ENCODE measurements at regions not wholly inside any gene's neighbourhood (a gene's known extent, or its start where the extent isn't known, plus 50 kb on each side); places are given as distances from the start of the nearest gene placed in this dataset.

DNA sequence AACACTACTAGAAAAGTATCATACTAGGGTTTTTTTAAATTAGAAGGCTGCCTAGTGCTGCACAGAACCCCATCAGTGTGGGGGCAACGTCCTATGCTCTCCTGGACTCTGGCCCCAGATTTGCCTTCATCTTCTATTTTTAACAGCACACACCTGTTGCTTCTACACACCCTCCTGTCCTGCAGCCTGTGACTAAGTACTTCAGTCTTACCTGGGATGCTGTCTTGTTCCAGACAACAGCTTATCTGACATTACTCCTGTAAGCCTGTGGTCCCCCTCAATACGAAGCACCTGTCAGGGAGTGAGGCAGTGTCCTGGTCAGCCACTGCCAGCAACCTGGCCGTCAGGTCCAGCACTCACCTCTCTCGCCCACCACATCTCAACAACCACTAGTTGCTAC, 247.6 kb upstream of the PSMD7 start:
- Histone ChIP-seq H3K79me2 (ENCODE audit: control insufficient read depth, insufficient read depth, low read length) (no peaks in the 10 kb centered on the region), H2AFZ (ENCODE audit: low read length) (no peak overlapping the region), H3K27ac (ENCODE audit: insufficient read depth, low read length) (no peak overlapping the region), H3K27me3 (ENCODE audit: control insufficient read depth, insufficient read depth, low read length) (no peaks in the 10 kb centered on the region), H3K9ac (ENCODE audit: insufficient read depth, low read length) (no peak overlapping the region), H3K4me2 (ENCODE audit: extremely low read depth, insufficient read depth, low read length) (no peak overlapping the region), H4K20me1 (ENCODE audit: control insufficient read depth, extremely low read depth, insufficient read depth, low read length) (no peaks in the 10 kb centered on the region), H3K4me1 (ENCODE audit: control insufficient read depth, extremely low read depth, insufficient read depth, low read length) (no peaks in the 10 kb centered on the region), H3K4me3 (replicated peaks in 1 of 4; ENCODE audit: control extremely low read depth in 1 of 4, insufficient read depth in 1 of 4, low read depth in 3 of 4, low read length in 4 of 4) (no peak overlapping the region), H3K9me3 (ENCODE audit: control insufficient read depth, insufficient read depth, low read depth, low read length) (no peaks in the 10 kb centered on the region), H3K36me3 (ENCODE audit: control insufficient read depth, insufficient read depth, low read length) (no peaks in the 10 kb centered on the region)
- TF ChIP-seq, protein P1, sequence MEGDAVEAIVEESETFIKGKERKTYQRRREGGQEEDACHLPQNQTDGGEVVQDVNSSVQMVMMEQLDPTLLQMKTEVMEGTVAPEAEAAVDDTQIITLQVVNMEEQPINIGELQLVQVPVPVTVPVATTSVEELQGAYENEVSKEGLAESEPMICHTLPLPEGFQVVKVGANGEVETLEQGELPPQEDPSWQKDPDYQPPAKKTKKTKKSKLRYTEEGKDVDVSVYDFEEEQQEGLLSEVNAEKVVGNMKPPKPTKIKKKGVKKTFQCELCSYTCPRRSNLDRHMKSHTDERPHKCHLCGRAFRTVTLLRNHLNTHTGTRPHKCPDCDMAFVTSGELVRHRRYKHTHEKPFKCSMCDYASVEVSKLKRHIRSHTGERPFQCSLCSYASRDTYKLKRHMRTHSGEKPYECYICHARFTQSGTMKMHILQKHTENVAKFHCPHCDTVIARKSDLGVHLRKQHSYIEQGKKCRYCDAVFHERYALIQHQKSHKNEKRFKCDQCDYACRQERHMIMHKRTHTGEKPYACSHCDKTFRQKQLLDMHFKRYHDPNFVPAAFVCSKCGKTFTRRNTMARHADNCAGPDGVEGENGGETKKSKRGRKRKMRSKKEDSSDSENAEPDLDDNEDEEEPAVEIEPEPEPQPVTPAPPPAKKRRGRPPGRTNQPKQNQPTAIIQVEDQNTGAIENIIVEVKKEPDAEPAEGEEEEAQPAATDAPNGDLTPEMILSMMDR (conservative IDR thresholded peaks at IDR 0.05 in 1 of 2, IDR thresholded peaks at IDR 0.05 in 1 of 2; ENCODE audit: low read depth in 1 of 2, low read length in 2 of 2) = no peak
- TF ChIP-seq EZH2 (IDR thresholded peaks at IDR 0.05; ENCODE audit: low read length, missing control alignments) = no peak
- no peak for DNase-seq (ENCODE audit: low read depth in 2 of 2)

- H2AFZ ChIP-seq (ENCODE audit: low read length) = no peak overlapping the region
- no peak overlapping the region for H3K9ac ChIP-seq (ENCODE audit: insufficient read depth, low read length)
- no peak for DNase-seq (ENCODE audit: low read depth in 2 of 2)
- no peaks in the 10 kb centered on the region for H3K9me3 ChIP-seq (ENCODE audit: control insufficient read depth, insufficient read depth, low read depth, low read length)
- no peak overlapping the region for H3K4me3 ChIP-seq (replicated peaks in 1 of 4; ENCODE audit: control extremely low read depth in 1 of 4, insufficient read depth in 1 of 4, low read depth in 3 of 4, low read length in 4 of 4)
- H3K36me3 ChIP-seq (ENCODE audit: control insufficient read depth, insufficient read depth, low read length) = no peaks in the 10 kb centered on the region
- TF ChIP-seq, protein P1 (conservative IDR thresholded peaks at IDR 0.05 in 1 of 2, IDR thresholded peaks at IDR 0.05 in 1 of 2; ENCODE audit: low read depth in 1 of 2, low read length in 2 of 2) = no peak
- no peak for TF ChIP-seq EZH2 (IDR thresholded peaks at IDR 0.05; ENCODE audit: low read length, missing control alignments)
- no peaks in the 10 kb centered on the region for H3K4me1 ChIP-seq (ENCODE audit: control insufficient read depth, extremely low read depth, insufficient read depth, low read length)
- H4K20me1 ChIP-seq (ENCODE audit: control insufficient read depth, extremely low read depth, insufficient read depth, low read length) = no peaks in the 10 kb centered on the region
- H3K27me3 ChIP-seq (ENCODE audit: control insufficient read depth, insufficient read depth, low read length) = no peaks in the 10 kb centered on the region
- H3K4me2 ChIP-seq (ENCODE audit: extremely low read depth, insufficient read depth, low read length) = no peak overlapping the region
- H3K27ac ChIP-seq (ENCODE audit: insufficient read depth, low read length) = no peak overlapping the region
- H3K79me2 ChIP-seq (ENCODE audit: control insufficient read depth, insufficient read depth, low read length) = no peaks in the 10 kb centered on the region
Measured at GRCh38 chr16:74046524-74046923, 250.1 kb upstream of the PSMD7 start.

DNA sequence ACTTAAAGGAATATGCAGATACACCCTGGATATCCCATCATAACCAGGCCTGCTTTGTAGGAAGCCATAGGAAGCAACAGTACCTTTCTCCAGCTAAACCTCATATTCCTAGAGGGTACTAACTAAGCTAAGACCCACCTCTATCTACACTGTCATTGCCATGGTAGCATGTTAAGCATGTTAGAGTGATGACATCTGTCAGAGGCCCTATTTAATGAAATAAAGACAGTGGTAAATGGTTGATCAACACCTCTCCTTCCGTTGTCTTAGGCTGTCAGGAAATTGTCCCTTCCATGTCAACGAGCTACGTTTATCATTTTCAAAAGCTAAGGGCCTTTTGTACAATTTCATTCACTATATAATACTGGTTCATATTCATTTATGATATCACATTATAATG, 251.1 kb upstream of the PSMD7 start:
- no peak overlapping the region for H2AFZ ChIP-seq (ENCODE audit: low read length)
- no peaks in the 10 kb centered on the region for H3K4me1 ChIP-seq (ENCODE audit: control insufficient read depth, extremely low read depth, insufficient read depth, low read length)
- TF ChIP-seq, protein P1 (conservative IDR thresholded peaks at IDR 0.05 in 1 of 2, IDR thresholded peaks at IDR 0.05 in 1 of 2; ENCODE audit: low read depth in 1 of 2, low read length in 2 of 2) = no peak
- no peak for TF ChIP-seq EZH2 (IDR thresholded peaks at IDR 0.05; ENCODE audit: low read length, missing control alignments)
- H3K9ac ChIP-seq (ENCODE audit: insufficient read depth, low read length) = no peak overlapping the region
- no peaks in the 10 kb centered on the region for H3K9me3 ChIP-seq (ENCODE audit: control insufficient read depth, insufficient read depth, low read depth, low read length)
- H3K4me3 ChIP-seq (replicated peaks in 1 of 4; ENCODE audit: control extremely low read depth in 1 of 4, insufficient read depth in 1 of 4, low read depth in 3 of 4, low read length in 4 of 4) = no peak overlapping the region
- no peak overlapping the region for H3K4me2 ChIP-seq (ENCODE audit: extremely low read depth, insufficient read depth, low read length)
- no peaks in the 10 kb centered on the region for H3K36me3 ChIP-seq (ENCODE audit: control insufficient read depth, insufficient read depth, low read length)
- no peaks in the 10 kb centered on the region for H4K20me1 ChIP-seq (ENCODE audit: control insufficient read depth, extremely low read depth, insufficient read depth, low read length)
- no peak overlapping the region for H3K27ac ChIP-seq (ENCODE audit: insufficient read depth, low read length)
- DNase-seq (ENCODE audit: low read depth in 2 of 2) = no peak
- H3K79me2 ChIP-seq (ENCODE audit: control insufficient read depth, insufficient read depth, low read length) = no peaks in the 10 kb centered on the region
- H3K27me3 ChIP-seq (ENCODE audit: control insufficient read depth, insufficient read depth, low read length) = no peaks in the 10 kb centered on the region

Data from fibroblast of lung (primary cell).